IMR-90 (cell line): ENCODE measurements at regions not wholly inside any gene's neighbourhood (a gene's known extent, or its start where the extent isn't known, plus 50 kb on each side); places are given as distances from the start of the nearest gene placed in this dataset.

Experiments used
- ATAC-seq: fragments of 200-7000 bp; cut with Tn5 transposase; 2 replicates; pipeline ENCODE4 v1.9.1; 2020; ENCODE audit warnings: low read depth, mild to moderate bottlenecking, moderate library complexity
- BruUV-seq: library from RNA; stranded (reverse); fragments of 400-500 nt; replicated peaks from 2 replicates; lab custom pipeline; 2021; lab: Mats Ljungman, UMichigan
- CTCF ChIA-PET: fragments of 300-600 bp; formaldehyde crosslinking; extraction: SDS; loops from one replicate; lab custom pipeline; 2021; ENCODE audit warnings: antibody characterized with exemption; lab: Yijun Ruan, JAX
- POLR2A ChIA-PET: fragments of 300-600 bp; sonication (Branson Sonifier 250); formaldehyde crosslinking; loops from one replicate; lab custom pipeline; 2022; ENCODE audit warnings: antibody characterized with exemption; ENCODE audit not compliant: unreplicated experiment; lab: Charles Lee
- DNase-seq: peaks from one replicate; pipeline ENCODE4 v3.0.0; 2013
- H2AFZ ChIP-seq: replicated peaks from 2 replicates; pipeline ENCODE3; 2013; ENCODE audit warnings: low read length, mild to moderate bottlenecking; ENCODE audit not compliant: poor library complexity
- H2AK5ac ChIP-seq: 2 replicates; pipeline ENCODE4 v1.6.1; 2013; ENCODE audit warnings: low read depth, low read length, inconsistent platforms
- H2AK9ac ChIP-seq: replicated peaks from 2 replicates; pipeline ENCODE3; 2013; ENCODE audit warnings: mild to moderate bottlenecking, low read depth, low read length, moderate library complexity; ENCODE audit not compliant: poor library complexity
- H2BK120ac ChIP-seq: 2 replicates; pipeline ENCODE4 v1.6.1; 2013; ENCODE audit warnings: low read depth, low read length, inconsistent platforms
- H2BK15ac ChIP-seq: 3 replicates; pipeline ENCODE4 v1.6.1; 2013; ENCODE audit warnings: low read depth, low read length, inconsistent platforms
- H2BK20ac ChIP-seq: 2 replicates; pipeline ENCODE4 v1.6.1; 2013; ENCODE audit warnings: low read depth, mild to moderate bottlenecking, inconsistent platforms, low read length, moderate library complexity
- H2BK5ac ChIP-seq: 2 replicates; pipeline ENCODE4 v1.6.1; 2013; ENCODE audit warnings: mild to moderate bottlenecking, low read depth, low read length, inconsistent platforms; ENCODE audit not compliant: poor library complexity, severe bottlenecking
- H3K14ac ChIP-seq: replicated peaks from 2 replicates; pipeline ENCODE4 v1.6.1; 2013; ENCODE audit warnings: low read depth, low read length, inconsistent platforms
- H3K18ac ChIP-seq: 2 replicates; pipeline ENCODE4 v1.6.1; 2013; ENCODE audit warnings: low read depth, low read length, control low read depth
- H3K23ac ChIP-seq: 2 replicates; pipeline ENCODE4 v1.6.1; 2013; ENCODE audit warnings: low read depth, low read length, inconsistent platforms
- H3K27ac ChIP-seq: 2 replicates; pipeline ENCODE4 v1.5.1; 2013; ENCODE audit warnings: mild to moderate bottlenecking, control low read depth, low read length; ENCODE audit not compliant: insufficient read depth
- H3K27me3 ChIP-seq: 2 replicates; pipeline ENCODE4 v1.6.1; 2013; ENCODE audit warnings: low read length; ENCODE audit not compliant: control insufficient read depth, insufficient read depth
- H3K36me3 ChIP-seq: 2 replicates; pipeline ENCODE4 v1.6.1; 2013; ENCODE audit warnings: low read length, mixed read lengths; ENCODE audit not compliant: control insufficient read depth, insufficient read depth
- H3K4ac ChIP-seq: 2 replicates; pipeline ENCODE4 v1.6.1; 2013; ENCODE audit warnings: low read depth, low read length, inconsistent platforms
- H3K4me1 ChIP-seq: 2 replicates; pipeline ENCODE4 v1.6.1; 2013; ENCODE audit warnings: low read length, mixed read lengths; ENCODE audit not compliant: control insufficient read depth, insufficient read depth
- H3K4me2 ChIP-seq: 2 replicates; pipeline ENCODE4 v1.6.1; 2013; ENCODE audit warnings: low read depth, mild to moderate bottlenecking, control low read depth, low read length, moderate library complexity
- H3K4me3 ChIP-seq: 2 replicates; pipeline ENCODE4 v1.5.1; 2013; ENCODE audit warnings: low read depth, mild to moderate bottlenecking, control low read depth, low read length, moderate library complexity; ENCODE audit not compliant: insufficient read depth
- H3K56ac ChIP-seq: 2 replicates; pipeline ENCODE4 v1.6.1; 2013; ENCODE audit warnings: low read length, inconsistent platforms; ENCODE audit not compliant: insufficient read depth; ENCODE audit errors: extremely low read depth
- H3K79me1 ChIP-seq, 2 experiments: 2 replicates each; pipeline ENCODE4 v1.6.1; 2013; ENCODE audit warnings: low read length in 2 of 2, inconsistent platforms in 1 of 2, low read depth in 1 of 2
- H3K9ac ChIP-seq: 2 replicates; pipeline ENCODE4 v1.6.1; 2013; ENCODE audit warnings: low read depth, low read length, control low read depth
- H3K9me1 ChIP-seq: 2 replicates; pipeline ENCODE4 v1.6.1; 2013; ENCODE audit warnings: low read length, inconsistent platforms; ENCODE audit not compliant: insufficient read depth
- H3K9me3 ChIP-seq: 2 replicates; pipeline ENCODE4 v1.6.1; 2013; ENCODE audit warnings: low read length; ENCODE audit not compliant: control insufficient read depth, insufficient read depth
- H4K20me1 ChIP-seq: 2 replicates; pipeline ENCODE4 v1.6.1; 2013; ENCODE audit warnings: low read length, inconsistent platforms; ENCODE audit not compliant: insufficient read depth
- H4K5ac ChIP-seq: 2 replicates; pipeline ENCODE4 v1.6.1; 2013; ENCODE audit warnings: mild to moderate bottlenecking, low read depth, low read length, control low read depth
- H4K8ac ChIP-seq, 2 experiments: 2 replicates each; pipeline ENCODE4 v1.6.1; 2013; ENCODE audit warnings: low read depth in 2 of 2, low read length in 2 of 2, control low read depth in 1 of 2, inconsistent platforms in 1 of 2
- H4K91ac ChIP-seq: 2 replicates; pipeline ENCODE4 v1.6.1; 2013; ENCODE audit warnings: low read depth, low read length, inconsistent platforms; ENCODE audit not compliant: insufficient read depth
- FOS ChIP-seq: fragments of 150-350 bp; IDR thresholded peaks from 2 replicates; pipeline ENCODE4 v1.6.1; 2016; ENCODE audit warnings: low read depth, low read length
- MXI1 ChIP-seq: IDR thresholded peaks from 2 replicates; pipeline ENCODE4 v1.6.1; 2012; ENCODE audit warnings: low read depth, mild to moderate bottlenecking, low read length, moderate library complexity, borderline replicate concordance
- NFE2L2 ChIP-seq: fragments of 150-350 bp; IDR thresholded peaks from 2 replicates; pipeline ENCODE4 v1.6.1; 2016; ENCODE audit warnings: low read depth, mild to moderate bottlenecking, low read length
- whole genome bisulfite sequencing, 2 experiments: methylation state at CpG; one replicate each; pipeline versions ENCODE4 v1.1.5 to v1.1.7; 2013; ENCODE audit warnings: missing lambda C conversion rate in 2 of 2; ENCODE audit not compliant: insufficient read length in 1 of 2; ENCODE audit errors: extremely low coverage in 2 of 2; 5-methylcytosine and 5-hydroxymethylcytosine counted together
- dilution Hi-C: fragments of 300-500 bp; cut with HindIII; formaldehyde crosslinking; loops from one replicate; pipeline ENCODE4 v1.14.3; 2018; ENCODE audit warnings: low sequenced_read_pairs; ENCODE audit not compliant: unreplicated experiment
- in situ Hi-C: fragments of 300-500 bp; cut with MboI; formaldehyde crosslinking; loops from 3 replicates; pipeline ENCODE4 v1.14.3; 2019; ENCODE audit warnings: low sequenced_read_pairs, inconsistent platforms, mixed read lengths
- intact Hi-C: fragments of 100-400 bp; cut with micrococcal nuclease; formaldehyde crosslinking; loops from 2 replicates; pipeline ENCODE4 v1.10.0; 2022

DNA sequence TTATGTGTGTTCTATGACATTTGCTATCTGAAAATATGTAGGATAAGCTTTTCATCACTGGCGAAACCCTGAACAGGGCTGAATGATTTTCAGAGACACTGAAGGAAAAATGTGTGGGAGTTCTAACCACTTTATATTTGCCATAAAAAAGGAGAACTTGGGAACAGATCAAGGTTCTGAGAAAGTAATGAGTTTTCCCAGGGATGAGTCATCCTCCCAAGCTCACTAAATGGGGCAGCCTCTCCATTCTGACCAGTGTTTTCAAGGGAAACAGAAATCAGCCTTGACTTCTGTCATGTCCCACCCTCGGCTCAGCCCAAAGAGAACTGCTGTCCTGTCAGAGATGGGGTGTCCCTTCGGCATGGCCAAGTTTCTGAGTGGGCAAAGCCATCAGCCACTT lies 2109.8 kb upstream of the CELF4 start:
- Histone ChIP-seq H3K4me3 (no peak overlapping the region), H2BK5ac (no peak overlapping the region), H4K5ac (no peak overlapping the region), H3K9me3 (no peaks in the 10 kb centered on the region), H3K4me1 (no peaks in the 10 kb centered on the region), H3K14ac (no peak overlapping the region), H3K36me3 (no peaks in the 10 kb centered on the region), H4K8ac (no peak overlapping the region), H2AFZ (peak overlapping the region; percentile 82), H3K18ac (no peak overlapping the region), H3K23ac (no peak overlapping the region), H3K27ac (no peak overlapping the region), H3K4me2 (no peak overlapping the region), H3K9ac (no peak overlapping the region), H3K79me1 (no peaks in the 10 kb centered on the region; a peak in 1 of 4 replicates), H4K20me1 (no peaks in the 10 kb centered on the region), H4K91ac (no peak overlapping the region), H3K9me1 (no peaks in the 10 kb centered on the region), H3K27me3 (no peaks in the 10 kb centered on the region), H2BK20ac (no peak overlapping the region), H3K56ac (no peak overlapping the region), H3K4ac (no peak overlapping the region), H2BK15ac (no peak overlapping the region), H2BK120ac (no peak overlapping the region), H2AK9ac (no peak overlapping the region), H2AK5ac (no peak overlapping the region)
- BruUV-seq: no TSS peak
- peak; percentile 59 for DNase-seq
- intact Hi-C loops (no loop called here), in situ Hi-C loops (no loop called here), dilution Hi-C loops (no loop called here)
- POLR2A ChIA-PET: no interaction called here
- peak; percentile 53 for ATAC-seq
- no CpG with 5 or more reads among the region's 3 CpGs for WGBS, 2 experiments
- TF ChIP-seq MXI1: no peak
- no peak for TF ChIP-seq NFE2L2
- TF ChIP-seq FOS: peak; percentile 61; the same call in 1 of the 2 replicates
- CTCF ChIA-PET: interaction anchor here (0.5 kb wide), 1 partner anchor 1085 kb away, joined by 4 read pairs; no protein-coding TSS in a partner anchor
